WTC11 (cell line): ENCODE measurements at regions not wholly inside any gene's neighbourhood (a gene's known extent, or its start where the extent isn't known, plus 50 kb on each side); places are given as distances from the start of the nearest gene placed in this dataset.

Experiments used
- ATAC-seq: fragments of 200-7000 bp; cut with Tn5 transposase; 2 replicates; pipeline ENCODE4 v1.10.0; 2021; ENCODE audit warnings: mild to moderate bottlenecking, moderate library complexity
- CTCF ChIA-PET: fragments of 300-600 bp; sonication (Branson Sonifier 250); formaldehyde crosslinking; loops from one replicate; lab custom pipeline; 2021; ENCODE audit warnings: antibody characterized with exemption; lab: Charles Lee
- POLR2A ChIA-PET: fragments of 350-600 bp; sonication (Branson Sonifier 250); formaldehyde crosslinking; loops from one replicate; lab custom pipeline; 2021; ENCODE audit warnings: antibody characterized with exemption; lab: Charles Lee
- DNase-seq: peaks from one replicate; pipeline ENCODE4 v3.0.0; 2021; ENCODE audit warnings: low spot score
- H3K27ac Mint-ChIP-seq: 2 replicates; pipeline ENCODE4 v1.8.0; 2021; ENCODE audit warnings: mixed read lengths
- H3K27me3 Mint-ChIP-seq: 2 replicates; pipeline ENCODE4 v1.8.0; 2021; ENCODE audit warnings: low read depth, mild to moderate bottlenecking, moderate library complexity, mixed read lengths
- H3K36me3 Mint-ChIP-seq: 2 replicates; pipeline ENCODE4 v1.8.0; 2021; ENCODE audit warnings: mixed read lengths
- H3K4me1 Mint-ChIP-seq: 2 replicates; pipeline ENCODE4 v1.8.0; 2022; ENCODE audit warnings: mixed read lengths
- H3K4me3 Mint-ChIP-seq: 2 replicates; pipeline ENCODE4 v1.8.0; 2021; ENCODE audit warnings: mild to moderate bottlenecking, moderate library complexity, mixed read lengths
- H3K9me3 Mint-ChIP-seq: 2 replicates; pipeline ENCODE4 v1.8.0; 2021; ENCODE audit warnings: mixed read lengths
- AR ChIP-seq: fragments of 250-450 bp; sonication (Bioruptor Pico); IDR thresholded peaks from 2 replicates; pipeline ENCODE4 v1.9.0; 2021; ENCODE audit warnings: mild to moderate bottlenecking
- ATF3 ChIP-seq: sonication (generic); formaldehyde crosslinking; conservative IDR thresholded peaks from 2 replicates; pipeline ENCODE4 v1.8.1; 2022; ENCODE audit warnings: mild to moderate bottlenecking, missing genetic modification reagents
- CREM ChIP-seq: sonication (generic); formaldehyde crosslinking; IDR thresholded peaks from 2 replicates; pipeline ENCODE4 v1.8.1; 2022; ENCODE audit warnings: mild to moderate bottlenecking, missing genetic modification reagents, moderate library complexity
- E2F5 ChIP-seq: sonication (generic); formaldehyde crosslinking; IDR thresholded peaks from 2 replicates; pipeline ENCODE4 v1.8.1; 2022; ENCODE audit warnings: mild to moderate bottlenecking, moderate library complexity, missing genetic modification reagents
- ELF4 ChIP-seq: sonication (generic); formaldehyde crosslinking; IDR thresholded peaks from 2 replicates; pipeline ENCODE4 v1.8.1; 2022; ENCODE audit warnings: low read depth, mild to moderate bottlenecking, moderate library complexity, missing genetic modification reagents
- FOXP4 ChIP-seq: sonication (generic); formaldehyde crosslinking; IDR thresholded peaks from 2 replicates; pipeline ENCODE4 v1.8.0; 2022; ENCODE audit warnings: mild to moderate bottlenecking, missing genetic modification reagents
- MAX ChIP-seq: sonication (generic); formaldehyde crosslinking; IDR thresholded peaks from 2 replicates; pipeline ENCODE4 v1.8.0; 2022; ENCODE audit warnings: mild to moderate bottlenecking, missing genetic modification reagents
- MLX ChIP-seq: sonication (generic); formaldehyde crosslinking; IDR thresholded peaks from 2 replicates; pipeline ENCODE4 v1.8.1; 2023; ENCODE audit warnings: mild to moderate bottlenecking, missing genetic modification reagents, moderate library complexity
- OVOL2 ChIP-seq: fragments of 250-450 bp; sonication (Bioruptor Pico); IDR thresholded peaks from 2 replicates; pipeline ENCODE4 v1.9.0; 2021; ENCODE audit warnings: mild to moderate bottlenecking, borderline replicate concordance
- ZBTB21 ChIP-seq: sonication (generic); formaldehyde crosslinking; IDR thresholded peaks from 2 replicates; pipeline ENCODE4 v1.8.1; 2023; ENCODE audit warnings: mild to moderate bottlenecking, missing genetic modification reagents, borderline replicate concordance
- ZMAT4 ChIP-seq: fragments of 250-450 bp; sonication (Bioruptor Pico); IDR thresholded peaks from 2 replicates; pipeline ENCODE4 v1.9.0; 2021; ENCODE audit warnings: mild to moderate bottlenecking
- ZNF121 ChIP-seq: sonication (generic); formaldehyde crosslinking; IDR thresholded peaks from 2 replicates; pipeline ENCODE4 v1.8.0; 2023; ENCODE audit warnings: missing genetic modification reagents
- ZNF138 ChIP-seq: sonication (generic); formaldehyde crosslinking; conservative IDR thresholded peaks from 2 replicates; pipeline ENCODE4 v1.8.1; 2022; ENCODE audit warnings: mild to moderate bottlenecking, moderate library complexity, missing genetic modification reagents
- ZNF263 ChIP-seq: sonication (generic); formaldehyde crosslinking; IDR thresholded peaks from 2 replicates; pipeline ENCODE4 v1.8.1; 2022; ENCODE audit warnings: low read depth, mild to moderate bottlenecking, moderate library complexity, missing genetic modification reagents
- ZNF281 ChIP-seq: sonication (generic); formaldehyde crosslinking; IDR thresholded peaks from 2 replicates; pipeline ENCODE4 v1.8.0; 2023; ENCODE audit warnings: mild to moderate bottlenecking, missing genetic modification reagents
- ZNF416 ChIP-seq: fragments of 250-450 bp; sonication (Bioruptor Pico); IDR thresholded peaks from 2 replicates; pipeline ENCODE4 v1.9.0; 2021; ENCODE audit warnings: mild to moderate bottlenecking, inconsistent platforms
- ZNF512 ChIP-seq: sonication (generic); formaldehyde crosslinking; IDR thresholded peaks from 2 replicates; pipeline ENCODE4 v1.8.1; 2022; ENCODE audit warnings: missing genetic modification reagents, borderline replicate concordance
- ZNF671 ChIP-seq: fragments of 250-450 bp; sonication (Bioruptor Pico); IDR thresholded peaks from 2 replicates; pipeline ENCODE4 v1.8.0; 2021; ENCODE audit warnings: mild to moderate bottlenecking
- ZSCAN18 ChIP-seq: fragments of 250-450 bp; sonication (Bioruptor Pico); IDR thresholded peaks from 2 replicates; pipeline ENCODE4 v2.1.2; 2022; ENCODE audit warnings: mild to moderate bottlenecking, moderate library complexity

GRCh38 chr3:74693696-74694393 is 79.4 kb upstream of the CNTN3 start:
- Mint-ChIP-seq H3K36me3 (no peaks in the 10 kb centered on the region), H3K9me3 (no peaks in the 10 kb centered on the region), H3K27ac (no peak overlapping the region), H3K27me3 (no peaks in the 10 kb centered on the region; the same call in 1 of the 2 replicates), H3K4me3 (no peak overlapping the region), H3K4me1 (no peaks in the 10 kb centered on the region)
- DNase-seq (no peak), ATAC-seq (no peak)
- POLR2A ChIA-PET: no interaction called here
- CTCF ChIA-PET: no interaction called here
- TF ChIP-seq ATF3 (CRISPR knock-in tag) (no peak), ZNF263 (CRISPR knock-in tag) (no peak), ZNF416 (CRISPR knock-in tag) (no peak), OVOL2 (CRISPR knock-in tag) (no peak), ZNF671 (CRISPR knock-in tag) (no peak), ZSCAN18 (no peak), ZNF138 (CRISPR knock-in tag) (no peak), ZNF121 (no peak), MLX (no peak), AR (CRISPR knock-in tag) (no peak), ZNF512 (CRISPR knock-in tag) (no peak), ZBTB21 (CRISPR knock-in tag) (no peak), CREM (CRISPR knock-in tag) (no peak), E2F5 (CRISPR knock-in tag) (no peak), MAX (CRISPR knock-in tag) (no peak), ELF4 (CRISPR knock-in tag) (no peak), FOXP4 (CRISPR knock-in tag) (no peak), ZMAT4 (CRISPR knock-in tag) (no peak), ZNF281 (CRISPR knock-in tag) (no peak)
